Ishikawa (cell line): ENCODE measurements at regions not wholly inside any gene's neighbourhood (a gene's known extent, or its start where the extent isn't known, plus 50 kb on each side); places are given as distances from the start of the nearest gene placed in this dataset.

Experiments
- CEBPB ChIP-seq: IDR thresholded peaks from 2 replicates; pipeline ENCODE4 v1.6.1; 2012
- CREB1 ChIP-seq: IDR thresholded peaks from 2 replicates; pipeline ENCODE4 v1.6.1; 2012; ENCODE audit warnings: low read depth
- EGR1 ChIP-seq: IDR thresholded peaks from 2 replicates; pipeline ENCODE4 v1.6.1; 2012
- EP300 ChIP-seq: IDR thresholded peaks from 2 replicates; pipeline ENCODE4 v1.6.1; 2012; ENCODE audit warnings: borderline replicate concordance
- FOXM1 ChIP-seq: IDR thresholded peaks from 2 replicates; pipeline ENCODE4 v1.6.1; 2012; ENCODE audit warnings: low read depth, borderline replicate concordance
- NFIC ChIP-seq: IDR thresholded peaks from 2 replicates; pipeline ENCODE4 v1.6.1; 2012
- RAD21 ChIP-seq: IDR thresholded peaks from 2 replicates; pipeline ENCODE4 v1.6.1; 2012; ENCODE audit warnings: low read depth
- TAF1 ChIP-seq: IDR thresholded peaks from 2 replicates; pipeline ENCODE4 v1.6.1; 2012; ENCODE audit warnings: low read depth, mild to moderate bottlenecking
- TCF12 ChIP-seq: IDR thresholded peaks from 2 replicates; pipeline ENCODE4 v1.6.1; 2012; ENCODE audit warnings: low read depth
- TEAD4 ChIP-seq: IDR thresholded peaks from 2 replicates; pipeline ENCODE4 v1.6.1; 2012
- YY1 ChIP-seq: IDR thresholded peaks from 2 replicates; pipeline ENCODE4 v1.6.1; 2012; ENCODE audit warnings: low read depth
- ZBTB7A ChIP-seq: IDR thresholded peaks from 2 replicates; pipeline ENCODE4 v1.6.1; 2012; ENCODE audit warnings: low read depth
- TF ChIP-seq, protein P1 (sequence below): IDR thresholded peaks from 2 replicates; pipeline ENCODE4 v1.6.1; 2012
- TF ChIP-seq, protein P2 (sequence below): IDR thresholded peaks from 2 replicates; pipeline ENCODE4 v1.6.1; 2012; ENCODE audit warnings: low read depth, mild to moderate bottlenecking
- TF ChIP-seq, protein P3 (sequence below): IDR thresholded peaks from 2 replicates; pipeline ENCODE4 v1.6.1; 2012

DNA sequence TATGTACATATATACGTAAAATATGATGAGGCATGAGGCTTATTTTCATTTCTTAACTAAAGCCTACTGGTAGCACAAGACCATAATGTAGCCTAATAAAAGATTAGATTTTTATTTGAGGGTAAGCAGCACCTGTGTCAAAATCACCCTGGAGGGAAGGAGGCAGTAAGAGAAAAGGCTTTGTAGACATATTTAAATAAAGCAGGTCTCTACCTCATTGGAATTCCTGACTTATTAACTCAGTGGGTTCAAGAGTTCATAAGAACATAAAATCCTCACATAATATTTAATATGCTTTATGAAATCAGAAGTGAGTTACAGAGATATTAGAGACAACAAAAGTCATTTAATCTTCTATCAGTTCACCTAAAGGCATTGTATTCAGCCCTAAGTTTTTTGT lies 261.6 kb upstream of the ANKRD50 start:
- TF ChIP-seq CEBPB (no peak), TCF12 (no peak), YY1 (no peak), ZBTB7A (no peak), EP300 (no peak), TEAD4 (no peak), CREB1 (no peak), NFIC (no peak), TAF1 (no peak), FOXM1 (no peak), EGR1 (no peak), RAD21 (no peak)
- TF ChIP-seq, protein P1, sequence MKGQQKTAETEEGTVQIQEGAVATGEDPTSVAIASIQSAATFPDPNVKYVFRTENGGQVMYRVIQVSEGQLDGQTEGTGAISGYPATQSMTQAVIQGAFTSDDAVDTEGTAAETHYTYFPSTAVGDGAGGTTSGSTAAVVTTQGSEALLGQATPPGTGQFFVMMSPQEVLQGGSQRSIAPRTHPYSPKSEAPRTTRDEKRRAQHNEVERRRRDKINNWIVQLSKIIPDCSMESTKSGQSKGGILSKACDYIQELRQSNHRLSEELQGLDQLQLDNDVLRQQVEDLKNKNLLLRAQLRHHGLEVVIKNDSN, result no peak
- TF ChIP-seq, protein P2, sequence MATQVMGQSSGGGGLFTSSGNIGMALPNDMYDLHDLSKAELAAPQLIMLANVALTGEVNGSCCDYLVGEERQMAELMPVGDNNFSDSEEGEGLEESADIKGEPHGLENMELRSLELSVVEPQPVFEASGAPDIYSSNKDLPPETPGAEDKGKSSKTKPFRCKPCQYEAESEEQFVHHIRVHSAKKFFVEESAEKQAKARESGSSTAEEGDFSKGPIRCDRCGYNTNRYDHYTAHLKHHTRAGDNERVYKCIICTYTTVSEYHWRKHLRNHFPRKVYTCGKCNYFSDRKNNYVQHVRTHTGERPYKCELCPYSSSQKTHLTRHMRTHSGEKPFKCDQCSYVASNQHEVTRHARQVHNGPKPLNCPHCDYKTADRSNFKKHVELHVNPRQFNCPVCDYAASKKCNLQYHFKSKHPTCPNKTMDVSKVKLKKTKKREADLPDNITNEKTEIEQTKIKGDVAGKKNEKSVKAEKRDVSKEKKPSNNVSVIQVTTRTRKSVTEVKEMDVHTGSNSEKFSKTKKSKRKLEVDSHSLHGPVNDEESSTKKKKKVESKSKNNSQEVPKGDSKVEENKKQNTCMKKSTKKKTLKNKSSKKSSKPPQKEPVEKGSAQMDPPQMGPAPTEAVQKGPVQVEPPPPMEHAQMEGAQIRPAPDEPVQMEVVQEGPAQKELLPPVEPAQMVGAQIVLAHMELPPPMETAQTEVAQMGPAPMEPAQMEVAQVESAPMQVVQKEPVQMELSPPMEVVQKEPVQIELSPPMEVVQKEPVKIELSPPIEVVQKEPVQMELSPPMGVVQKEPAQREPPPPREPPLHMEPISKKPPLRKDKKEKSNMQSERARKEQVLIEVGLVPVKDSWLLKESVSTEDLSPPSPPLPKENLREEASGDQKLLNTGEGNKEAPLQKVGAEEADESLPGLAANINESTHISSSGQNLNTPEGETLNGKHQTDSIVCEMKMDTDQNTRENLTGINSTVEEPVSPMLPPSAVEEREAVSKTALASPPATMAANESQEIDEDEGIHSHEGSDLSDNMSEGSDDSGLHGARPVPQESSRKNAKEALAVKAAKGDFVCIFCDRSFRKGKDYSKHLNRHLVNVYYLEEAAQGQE, result no peak
- TF ChIP-seq, protein P3, sequence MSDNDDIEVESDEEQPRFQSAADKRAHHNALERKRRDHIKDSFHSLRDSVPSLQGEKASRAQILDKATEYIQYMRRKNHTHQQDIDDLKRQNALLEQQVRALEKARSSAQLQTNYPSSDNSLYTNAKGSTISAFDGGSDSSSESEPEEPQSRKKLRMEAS, result no peak

DNA sequence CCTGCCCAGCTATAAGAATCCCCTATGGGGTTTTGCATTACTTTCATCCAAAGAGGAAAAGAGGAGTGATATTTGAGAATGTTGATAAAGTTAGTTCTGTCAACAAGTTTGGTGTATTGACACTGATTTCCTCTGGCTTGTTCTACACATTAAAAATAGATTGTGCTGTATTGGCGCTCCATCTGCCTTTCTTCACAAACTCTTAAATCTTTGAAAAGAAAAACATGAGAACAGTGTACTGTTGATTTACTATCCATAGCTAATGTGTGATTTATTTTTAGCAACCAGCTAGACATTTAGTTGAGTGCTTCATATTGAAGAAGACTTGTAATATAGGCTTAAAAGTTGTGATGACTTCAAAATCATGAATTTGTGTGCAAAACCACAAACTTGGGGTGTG lies 261.2 kb upstream of the ANKRD50 start:
- TF ChIP-seq, protein P3, result no peak
- TF ChIP-seq, protein P2, result no peak
- TF ChIP-seq FOXM1 (no peak), YY1 (no peak), EGR1 (no peak), EP300 (no peak)
- TF ChIP-seq, protein P1, result no peak

DNA sequence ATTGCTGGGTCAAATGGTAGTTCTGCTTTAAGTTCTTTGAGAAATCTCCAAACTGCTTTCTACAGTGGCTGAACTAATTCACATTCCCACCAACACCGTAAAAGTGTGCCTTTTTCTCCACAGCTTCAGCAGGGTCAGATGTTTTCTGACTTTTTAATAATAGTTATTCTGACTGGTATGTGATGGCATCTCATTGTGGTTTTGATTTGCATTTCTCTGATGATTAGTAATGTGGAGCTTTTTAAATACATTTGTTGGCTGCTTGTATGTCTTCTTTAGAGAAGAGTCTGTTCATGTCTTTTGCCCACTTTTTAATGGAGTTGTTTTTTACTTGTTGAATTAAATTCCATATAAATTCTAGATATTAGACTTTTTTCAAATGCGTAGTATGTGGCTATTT lies 257.5 kb upstream of the ANKRD50 start:
- no peak for TF ChIP-seq NFIC
- no peak for TF ChIP-seq YY1

DNA sequence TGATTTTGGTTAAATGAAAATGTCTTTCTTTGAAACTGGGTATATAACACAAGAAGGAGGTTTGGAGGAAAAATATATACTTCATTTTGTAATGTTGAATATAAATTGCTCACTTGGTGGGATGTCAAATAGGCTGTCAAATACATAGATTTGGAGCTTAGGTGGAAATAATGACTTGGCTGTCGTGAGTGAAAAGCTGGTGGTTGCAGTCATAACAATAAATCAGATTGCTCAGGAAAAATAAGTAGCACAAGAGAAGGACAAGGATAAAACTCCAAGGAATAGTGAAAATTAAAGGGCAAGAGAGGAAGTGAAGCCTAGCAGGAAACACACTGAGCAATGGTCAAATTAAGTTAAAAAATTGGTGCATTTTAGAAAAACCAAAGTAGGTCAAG lies 253.0 kb upstream of the ANKRD50 start:
- TF ChIP-seq, protein P3, result no peak
- TF ChIP-seq EGR1 (no peak), FOXM1 (no peak), NFIC (no peak), TCF12 (no peak), TEAD4 (no peak), YY1 (no peak)

DNA sequence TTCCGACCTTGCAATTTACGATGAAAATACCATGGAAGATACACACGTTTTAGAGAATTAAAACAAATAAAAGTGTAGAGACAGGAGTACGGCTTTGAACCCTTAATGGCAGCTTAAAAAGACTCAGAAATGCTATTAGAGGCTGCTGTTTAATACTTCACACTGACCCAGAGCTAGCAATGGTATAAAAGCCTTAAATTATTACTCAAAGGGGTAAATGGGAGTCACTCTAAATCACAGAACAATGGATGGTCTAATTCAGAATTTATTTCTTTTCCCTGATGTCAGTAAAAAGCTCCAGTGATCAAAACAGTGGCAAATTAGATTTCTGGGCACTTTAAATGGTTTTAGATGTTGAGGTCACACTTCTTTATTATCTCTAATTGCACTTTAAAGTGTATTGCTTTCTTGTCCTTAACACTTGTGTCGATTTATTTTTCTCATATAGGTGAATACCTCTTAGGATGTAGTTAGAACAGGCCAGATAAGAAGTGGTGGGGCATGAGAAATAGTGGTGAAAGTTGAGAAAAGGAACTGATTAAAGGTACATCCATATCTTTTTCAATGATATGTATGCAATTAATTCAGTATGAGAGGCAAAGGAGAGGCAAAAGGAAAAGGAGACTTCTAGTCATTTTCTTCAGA lies 252.4 kb upstream of the ANKRD50 start:
- TF ChIP-seq ZBTB7A (no peak), FOXM1 (no peak), TEAD4 (no peak), CREB1 (no peak), TAF1 (no peak), YY1 (no peak), EGR1 (no peak), EP300 (no peak), NFIC (no peak), TCF12 (no peak), RAD21 (no peak), CEBPB (no peak)
- TF ChIP-seq, protein P3, result no peak
- TF ChIP-seq, protein P1, result no peak
- TF ChIP-seq, protein P2, result no peak
